MM.1S (cell line): ENCODE measurements at regions not wholly inside any gene's neighbourhood (a gene's known extent, or its start where the extent isn't known, plus 50 kb on each side); places are given as distances from the start of the nearest gene placed in this dataset.

ENCODE experiments used
- CTCF ChIP-seq: fragments of 300-600 bp; sonication (generic); IDR thresholded peaks from 2 replicates; pipeline ENCODE4 v1.5.1; 2016; ENCODE audit warnings: antibody characterized with exemption, low read length, mixed read lengths
- EZH2 ChIP-seq: fragments of 300-600 bp; sonication (generic); optimal IDR thresholded peaks from 2 replicates; pipeline ENCODE3; 2017; ENCODE audit warnings: low read depth, mild to moderate bottlenecking, antibody characterized with exemption, low read length, mixed read lengths
- EZH2phosphoT487 ChIP-seq: fragments of 300-600 bp; sonication (generic); IDR thresholded peaks from 2 replicates; pipeline ENCODE4 v1.6.1; 2018; ENCODE audit warnings: antibody characterized with exemption, low read length

- TF ChIP-seq CTCF (no peak), EZH2phosphoT487 (no peak), EZH2 (no peak)
Measured at GRCh38 chr11:119545978-119546915, 123.3 kb upstream of the THY1 start.
